HUES6 (cell line): ENCODE measurements at regions not wholly inside any gene's neighbourhood (a gene's known extent, or its start where the extent isn't known, plus 50 kb on each side); places are given as distances from the start of the nearest gene placed in this dataset.

Source experiments
- H3K27ac ChIP-seq: 2 replicates; pipeline ENCODE4 v1.7.0; 2013; ENCODE audit warnings: low read depth, mild to moderate bottlenecking, low read length, inconsistent platforms
- H3K27me3 ChIP-seq: 2 replicates; pipeline ENCODE4 v1.6.1; 2013; ENCODE audit warnings: low read length; ENCODE audit not compliant: control insufficient read depth, insufficient read depth
- H3K36me3 ChIP-seq: 2 replicates; pipeline ENCODE4 v1.6.1; 2013; ENCODE audit warnings: low read length; ENCODE audit not compliant: control insufficient read depth, insufficient read depth
- H3K4me1 ChIP-seq: 2 replicates; pipeline ENCODE4 v1.6.1; 2013; ENCODE audit warnings: low read length; ENCODE audit not compliant: control insufficient read depth, insufficient read depth
- H3K4me3 ChIP-seq: 2 replicates; pipeline ENCODE4 v1.5.1; 2013; ENCODE audit warnings: low read depth, low read length
- H3K9ac ChIP-seq: one replicate; pipeline ENCODE4 v1.6.1; 2013; ENCODE audit warnings: mild to moderate bottlenecking, low read length
- H3K9me3 ChIP-seq: 2 replicates; pipeline ENCODE4 v1.6.1; 2013; ENCODE audit warnings: low read depth, low read length; ENCODE audit not compliant: control insufficient read depth, insufficient read depth

- H3K9ac ChIP-seq, result no peak overlapping the region
Observed at GRCh38 chr15:95394186-95395067, 936.1 kb upstream of the NR2F2 start.

GRCh38 chr15:95400428-95400827 is 930.1 kb upstream of the NR2F2 start:
- Histone ChIP-seq H3K4me3 (no peak overlapping the region), H3K4me1 (no peaks in the 10 kb centered on the region), H3K36me3 (no peaks in the 10 kb centered on the region), H3K9ac (no peak overlapping the region), H3K27ac (no peak overlapping the region), H3K27me3 (no peaks in the 10 kb centered on the region), H3K9me3 (no peaks in the 10 kb centered on the region)

More at GRCh38 chr15:95394186-95395067, 936.1 kb upstream of the NR2F2 start:
- H3K27me3 ChIP-seq, result no peaks in the 10 kb centered on the region
- peaks cover 4% of the 10 kb centered on the region; the same call in 1 of the 2 replicates for H3K4me1 ChIP-seq
- no peaks in the 10 kb centered on the region for H3K36me3 ChIP-seq
- no peak overlapping the region; the same call in 1 of the 2 replicates for H3K27ac ChIP-seq
- H3K4me3 ChIP-seq, result no peak overlapping the region
- H3K9me3 ChIP-seq, result no peaks in the 10 kb centered on the region; the same call in 1 of the 2 replicates

GRCh38 chr15:95401587-95401986 is 928.9 kb upstream of the NR2F2 start:
- Histone ChIP-seq H3K4me1 (no peaks in the 10 kb centered on the region), H3K9ac (no peak overlapping the region), H3K27me3 (no peaks in the 10 kb centered on the region), H3K4me3 (no peak overlapping the region), H3K36me3 (no peaks in the 10 kb centered on the region), H3K9me3 (no peaks in the 10 kb centered on the region), H3K27ac (no peak overlapping the region)

GRCh38 chr15:95405447-95405846 is 925.1 kb upstream of the NR2F2 start:
- Histone ChIP-seq H3K27ac (no peak overlapping the region), H3K9me3 (no peaks in the 10 kb centered on the region), H3K27me3 (no peaks in the 10 kb centered on the region), H3K4me3 (no peak overlapping the region), H3K36me3 (no peaks in the 10 kb centered on the region), H3K9ac (no peak overlapping the region), H3K4me1 (no peaks in the 10 kb centered on the region)

GRCh38 chr15:95407534-95407933 is 923.0 kb upstream of the NR2F2 start:
- H3K4me3 ChIP-seq, result no peak overlapping the region
- no peaks in the 10 kb centered on the region for H3K36me3 ChIP-seq
- H3K4me1 ChIP-seq, result no peaks in the 10 kb centered on the region
- no peak overlapping the region for H3K9ac ChIP-seq
- no peaks in the 10 kb centered on the region for H3K27me3 ChIP-seq
- no peaks in the 10 kb centered on the region for H3K9me3 ChIP-seq
- no peak overlapping the region for H3K27ac ChIP-seq

- Histone ChIP-seq H3K4me3 (no peak overlapping the region), H3K9ac (no peak overlapping the region), H3K27me3 (no peaks in the 10 kb centered on the region), H3K4me1 (no peaks in the 10 kb centered on the region), H3K36me3 (no peaks in the 10 kb centered on the region), H3K27ac (no peak overlapping the region), H3K9me3 (no peaks in the 10 kb centered on the region)
Observed at GRCh38 chr15:95409211-95409610, 921.3 kb upstream of the NR2F2 start.

- Histone ChIP-seq H3K36me3 (no peaks in the 10 kb centered on the region), H3K4me3 (no peak overlapping the region), H3K4me1 (no peaks in the 10 kb centered on the region), H3K27me3 (no peaks in the 10 kb centered on the region), H3K27ac (no peak overlapping the region), H3K9ac (no peak overlapping the region), H3K9me3 (no peaks in the 10 kb centered on the region)
Observed at GRCh38 chr15:95409626-95410310, 920.7 kb upstream of the NR2F2 start.

- no peak overlapping the region for H3K4me3 ChIP-seq
- no peaks in the 10 kb centered on the region for H3K36me3 ChIP-seq
- no peaks in the 10 kb centered on the region for H3K9me3 ChIP-seq
- no peaks in the 10 kb centered on the region for H3K27me3 ChIP-seq
- no peak overlapping the region for H3K9ac ChIP-seq
- no peaks in the 10 kb centered on the region for H3K4me1 ChIP-seq
- no peak overlapping the region for H3K27ac ChIP-seq
Observed at GRCh38 chr15:95410757-95411156, 919.7 kb upstream of the NR2F2 start.

- H3K27ac ChIP-seq, result no peak overlapping the region
- no peak overlapping the region for H3K9ac ChIP-seq
- peaks cover 13% of the 10 kb centered on the region for H3K9me3 ChIP-seq
- no peaks in the 10 kb centered on the region for H3K27me3 ChIP-seq
- no peaks in the 10 kb centered on the region for H3K4me1 ChIP-seq
- H3K4me3 ChIP-seq, result no peak overlapping the region
- H3K36me3 ChIP-seq, result no peaks in the 10 kb centered on the region
Observed at GRCh38 chr15:95416576-95416975, 913.9 kb upstream of the NR2F2 start.

GRCh38 chr15:95417761-95418160 is 912.7 kb upstream of the NR2F2 start:
- H3K36me3 ChIP-seq, result no peaks in the 10 kb centered on the region
- no peak overlapping the region for H3K9ac ChIP-seq
- H3K4me3 ChIP-seq, result no peak overlapping the region
- no peak overlapping the region for H3K27ac ChIP-seq
- peaks cover 17% of the 10 kb centered on the region for H3K9me3 ChIP-seq
- no peaks in the 10 kb centered on the region for H3K27me3 ChIP-seq
- no peaks in the 10 kb centered on the region for H3K4me1 ChIP-seq

- H3K27me3 ChIP-seq, result no peaks in the 10 kb centered on the region
- no peak overlapping the region for H3K9ac ChIP-seq
- no peak overlapping the region for H3K4me3 ChIP-seq
- H3K27ac ChIP-seq, result no peak overlapping the region
- H3K36me3 ChIP-seq, result no peaks in the 10 kb centered on the region
- no peaks in the 10 kb centered on the region for H3K4me1 ChIP-seq
- H3K9me3 ChIP-seq, result peaks cover 17% of the 10 kb centered on the region
Observed at GRCh38 chr15:95422255-95422654, 908.2 kb upstream of the NR2F2 start.
